H9 (cell line): ENCODE measurements at regions not wholly inside any gene's neighbourhood (a gene's known extent, or its start where the extent isn't known, plus 50 kb on each side); places are given as distances from the start of the nearest gene placed in this dataset.

Experiments
- DNase-seq: peaks from one replicate; pipeline ENCODE4 v3.0.0-alpha.2; 2017
- H2AFZ ChIP-seq: one replicate; pipeline ENCODE4 v1.6.1; 2013; ENCODE audit warnings: mild to moderate bottlenecking, low read length, control low read depth, moderate library complexity
- H2AK5ac ChIP-seq: 2 replicates; pipeline ENCODE4 v1.6.1; 2013; ENCODE audit warnings: low read length, control low read depth, mixed read lengths; ENCODE audit not compliant: insufficient read length
- H2BK120ac ChIP-seq: one replicate; pipeline ENCODE4 v1.6.1; 2013; ENCODE audit warnings: low read depth, mild to moderate bottlenecking, low read length, control low read depth, inconsistent platforms; ENCODE audit not compliant: poor library complexity, severe bottlenecking
- H2BK12ac ChIP-seq: 2 replicates; pipeline ENCODE4 v1.6.1; 2013; ENCODE audit warnings: low read length, control low read depth, mixed read lengths, low read depth; ENCODE audit not compliant: insufficient read length
- H2BK15ac ChIP-seq: 2 replicates; pipeline ENCODE4 v1.6.1; 2013; ENCODE audit warnings: low read depth, low read length, control low read depth
- H2BK20ac ChIP-seq: one replicate; pipeline ENCODE4 v1.6.1; 2013; ENCODE audit warnings: low read depth, mild to moderate bottlenecking, low read length, control low read depth, inconsistent platforms; ENCODE audit not compliant: poor library complexity, severe bottlenecking
- H2BK5ac ChIP-seq: 2 replicates; pipeline ENCODE4 v1.6.1; 2013; ENCODE audit warnings: low read length, control low read depth, mixed read lengths; ENCODE audit not compliant: insufficient read length
- H3K14ac ChIP-seq: 2 replicates; pipeline ENCODE4 v1.6.1; 2013; ENCODE audit warnings: low read length, control low read depth; ENCODE audit not compliant: insufficient read depth
- H3K18ac ChIP-seq: 2 replicates; pipeline ENCODE4 v1.6.1; 2013; ENCODE audit warnings: low read depth, mild to moderate bottlenecking, mixed read lengths, low read length, control low read depth; ENCODE audit not compliant: insufficient read length
- H3K23ac ChIP-seq: 2 replicates; pipeline ENCODE4 v1.6.1; 2013; ENCODE audit warnings: low read length, control low read depth, mixed read lengths, low read depth; ENCODE audit not compliant: insufficient read length
- H3K23me2 ChIP-seq: 2 replicates; pipeline ENCODE4 v1.6.1; 2013; ENCODE audit warnings: low read depth, mild to moderate bottlenecking, mixed read lengths, low read length, control low read depth; ENCODE audit not compliant: insufficient read length, poor library complexity, severe bottlenecking
- H3K27ac ChIP-seq: 2 replicates; pipeline ENCODE4 v1.5.1; 2013; ENCODE audit warnings: low read length, control low read depth, mixed read lengths, low read depth; ENCODE audit not compliant: insufficient read length
- H3K27me3 ChIP-seq: 2 replicates; pipeline ENCODE4 v1.6.1; 2013; ENCODE audit warnings: low read length, control low read depth, inconsistent platforms; ENCODE audit not compliant: insufficient read depth
- H3K4ac ChIP-seq: 2 replicates; pipeline ENCODE4 v1.6.1; 2013; ENCODE audit warnings: low read depth, mild to moderate bottlenecking, control low read depth, inconsistent platforms, low read length, moderate library complexity
- H3K4me1 ChIP-seq: 2 replicates; pipeline ENCODE4 v1.6.1; 2013; ENCODE audit warnings: low read length, control low read depth, inconsistent platforms; ENCODE audit not compliant: insufficient read depth
- H3K4me2 ChIP-seq: 2 replicates; pipeline ENCODE4 v1.6.1; 2013; ENCODE audit warnings: low read length, control low read depth, mixed read lengths; ENCODE audit not compliant: insufficient read length, insufficient read depth
- H3K56ac ChIP-seq: 2 replicates; pipeline ENCODE4 v1.6.1; 2013; ENCODE audit warnings: low read depth, mild to moderate bottlenecking, mixed read lengths, low read length, control low read depth; ENCODE audit not compliant: insufficient read length
- H3K79me1 ChIP-seq: 2 replicates; pipeline ENCODE4 v1.6.1; 2013; ENCODE audit warnings: low read depth, mild to moderate bottlenecking, moderate library complexity, low read length, control low read depth, inconsistent platforms; ENCODE audit not compliant: insufficient read depth, poor library complexity, severe bottlenecking
- H3K79me2 ChIP-seq: 2 replicates; pipeline ENCODE4 v1.6.1; 2013; ENCODE audit warnings: low read length, control low read depth, inconsistent platforms; ENCODE audit not compliant: insufficient read depth
- H3K9ac ChIP-seq: 2 replicates; pipeline ENCODE4 v1.6.1; 2013; ENCODE audit warnings: low read length, control low read depth, mixed read lengths; ENCODE audit not compliant: insufficient read length; ENCODE audit errors: extremely low read depth
- H3K9me3 ChIP-seq: one replicate; pipeline ENCODE4 v1.6.1; 2013; ENCODE audit warnings: low read depth, low read length, inconsistent platforms; ENCODE audit not compliant: control insufficient read depth
- H3T11ph ChIP-seq: one replicate; pipeline ENCODE4 v1.6.1; 2013; ENCODE audit warnings: mild to moderate bottlenecking, low read length, control low read depth, inconsistent platforms
- H4K20me1 ChIP-seq: one replicate; pipeline ENCODE4 v1.6.1; 2013; ENCODE audit not compliant: control insufficient read depth, insufficient read length, insufficient read depth
- H4K5ac ChIP-seq: 2 replicates; pipeline ENCODE4 v1.6.1; 2013; ENCODE audit warnings: low read depth, mild to moderate bottlenecking, mixed read lengths, low read length, control low read depth; ENCODE audit not compliant: insufficient read length
- H4K8ac ChIP-seq: replicated peaks from 2 replicates; pipeline ENCODE4 v1.6.1; 2013; ENCODE audit warnings: low read length, control low read depth, mixed read lengths, low read depth; ENCODE audit not compliant: insufficient read length
- H4K91ac ChIP-seq: 2 replicates; pipeline ENCODE4 v1.6.1; 2013; ENCODE audit warnings: low read depth, mild to moderate bottlenecking, moderate library complexity, mixed read lengths, low read length, control low read depth; ENCODE audit not compliant: insufficient read length
- H3K27ac Mint-ChIP-seq, 3 experiments: 2 replicates in 2 of 3; 3 replicates in 1 of 3; pipeline ENCODE4 v1.8.0; 2020 to 2021; ENCODE audit warnings: mixed read lengths in 3 of 3, mild to moderate bottlenecking in 1 of 3, moderate library complexity in 1 of 3
- H3K27me3 Mint-ChIP-seq: 2 replicates; pipeline ENCODE4 v1.8.0; 2021; ENCODE audit warnings: low read depth, mild to moderate bottlenecking, moderate library complexity, mixed read lengths
- H3K36me3 Mint-ChIP-seq, 3 experiments: 2 replicates in 2 of 3; 3 replicates in 1 of 3; pipeline ENCODE4 v1.8.0; 2020 to 2021; ENCODE audit warnings: low read depth in 3 of 3, mixed read lengths in 3 of 3; ENCODE audit not compliant: insufficient read depth in 1 of 3
- H3K4me1 Mint-ChIP-seq, 2 experiments: 2 replicates each; pipeline ENCODE4 v1.8.0; 2020; ENCODE audit warnings: mixed read lengths in 2 of 2
- H3K4me3 Mint-ChIP-seq, 2 experiments: 2 replicates in 1 of 2; 3 replicates in 1 of 2; pipeline ENCODE4 v1.8.0; 2020 to 2021; ENCODE audit warnings: mild to moderate bottlenecking in 2 of 2, mixed read lengths in 2 of 2, moderate library complexity in 1 of 2
- H3K9me3 Mint-ChIP-seq, 2 experiments: 2 replicates in 1 of 2; 3 replicates in 1 of 2; pipeline ENCODE4 v1.8.0; 2020; ENCODE audit warnings: mild to moderate bottlenecking in 2 of 2, mixed read lengths in 2 of 2, moderate library complexity in 1 of 2
- CTCF ChIP-seq: fragments of 200-600 bp; sonication (generic); conservative IDR thresholded peaks from 3 replicates; pipeline ENCODE4 v1.8.0; 2021; ENCODE audit warnings: antibody characterized with exemption, mild to moderate bottlenecking
- WGBS: extraction: QIAGEN DNeasy Blood & Tissue Kit; methylation state at CpG from one replicate; pipeline ENCODE4 v1.1.7; 2013; ENCODE audit warnings: missing lambda C conversion rate, low lambda C conversion rate, mixed read lengths; ENCODE audit not compliant: insufficient read length; ENCODE audit errors: extremely low coverage; 5-methylcytosine and 5-hydroxymethylcytosine counted together

GRCh38 chr4:11929080-11929479, 500.4 kb upstream of the HS3ST1 start:
- no peak overlapping the region for H3K56ac ChIP-seq
- no CpG with 5 or more reads among the region's 1 CpG for WGBS
- H2BK5ac ChIP-seq, result no peak overlapping the region

More at GRCh38 chr4:11929080-11929479, 500.4 kb upstream of the HS3ST1 start:
- no peak overlapping the region for H3K4me3 Mint-ChIP-seq
- no peak overlapping the region for H3K14ac ChIP-seq
- H3K9ac ChIP-seq, result no peak overlapping the region
- H2BK12ac ChIP-seq, result no peak overlapping the region
- no peak overlapping the region for H2BK20ac ChIP-seq
- H3K27me3 ChIP-seq, result no peaks in the 10 kb centered on the region
- H4K8ac ChIP-seq, result no peak overlapping the region
- H3K23ac ChIP-seq, result no peak overlapping the region
- no peak for TF ChIP-seq CTCF
- no peaks in the 10 kb centered on the region for H3K79me2 ChIP-seq
- no peak overlapping the region for H2AFZ ChIP-seq
- peaks cover 0 to 4% (median 2%) of the 10 kb centered on the region in 3 experiments; a peak in 2 of 7 replicates for H3K36me3 Mint-ChIP-seq
- no peaks in the 10 kb centered on the region for H4K20me1 ChIP-seq
- H3K27ac ChIP-seq, result no peak overlapping the region
- no peaks in the 10 kb centered on the region for H3K27me3 Mint-ChIP-seq
- no peak overlapping the region for H3T11ph ChIP-seq
- peaks cover 11 to 18% of the 10 kb centered on the region in 2 experiments for H3K4me1 Mint-ChIP-seq
- no peak overlapping the region for H3K18ac ChIP-seq
- no peak overlapping the region for H4K5ac ChIP-seq
- peaks cover 7 to 8% of the 10 kb centered on the region in 2 experiments; a peak in 3 of 5 replicates for H3K9me3 Mint-ChIP-seq
- no peak overlapping the region for H3K4ac ChIP-seq
- H3K4me2 ChIP-seq, result no peak overlapping the region
- no peaks in the 10 kb centered on the region for H3K79me1 ChIP-seq
- no peak overlapping the region for H3K27ac Mint-ChIP-seq
- no peak for DNase-seq
- no peak overlapping the region for H4K91ac ChIP-seq
- no peak overlapping the region for H2BK15ac ChIP-seq
- H3K9me3 ChIP-seq, result no peaks in the 10 kb centered on the region
- H3K4me1 ChIP-seq, result no peaks in the 10 kb centered on the region; the same call in 1 of the 2 replicates
- no peaks in the 10 kb centered on the region for H3K23me2 ChIP-seq
- H2BK120ac ChIP-seq, result no peak overlapping the region
- H2AK5ac ChIP-seq, result no peak overlapping the region
